NT2/D1 (cell line): ENCODE measurements at regions not wholly inside any gene's neighbourhood (a gene's known extent, or its start where the extent isn't known, plus 50 kb on each side); places are given as distances from the start of the nearest gene placed in this dataset.

Experiments used
- DNase-seq: peaks from one replicate; pipeline ENCODE4 v3.0.0-alpha.2; 2011; ENCODE audit warnings: low read depth, low spot score
- H3K27me3 ChIP-seq: 2 replicates; pipeline ENCODE4 v1.6.0; 2011; ENCODE audit warnings: mild to moderate bottlenecking; ENCODE audit not compliant: insufficient read length, insufficient read depth
- H3K36me3 ChIP-seq: 2 replicates; pipeline ENCODE4 v1.6.1; 2011; ENCODE audit warnings: mild to moderate bottlenecking, low read length, mixed read lengths; ENCODE audit not compliant: insufficient read depth, insufficient read length
- H3K4me1 ChIP-seq: 2 replicates; pipeline ENCODE4 v1.5.1; 2011; ENCODE audit not compliant: insufficient read depth, insufficient read length
- H3K4me3 ChIP-seq: 2 replicates; pipeline ENCODE4 v1.5.1; 2011; ENCODE audit warnings: low read depth; ENCODE audit not compliant: insufficient read length
- H3K9ac ChIP-seq: 2 replicates; pipeline ENCODE4 v1.6.0; 2011; ENCODE audit warnings: low read depth; ENCODE audit not compliant: insufficient read length
- H3K9me3 ChIP-seq: 2 replicates; pipeline ENCODE4 v1.5.1; 2011; ENCODE audit warnings: mild to moderate bottlenecking, low read length; ENCODE audit not compliant: insufficient read depth
- SUZ12 ChIP-seq: IDR thresholded peaks from 2 replicates; pipeline ENCODE4 v1.6.1; 2011; ENCODE audit not compliant: insufficient read length, insufficient read depth; ENCODE audit errors: extremely low read depth
- YY1 ChIP-seq: IDR thresholded peaks from 2 replicates; pipeline ENCODE4 v1.6.1; 2011; ENCODE audit not compliant: insufficient read length, insufficient read depth
- ZNF274 ChIP-seq: IDR thresholded peaks from 2 replicates; pipeline ENCODE4 v1.6.1; 2011; ENCODE audit warnings: mild to moderate bottlenecking, low read depth, low read length

DNA sequence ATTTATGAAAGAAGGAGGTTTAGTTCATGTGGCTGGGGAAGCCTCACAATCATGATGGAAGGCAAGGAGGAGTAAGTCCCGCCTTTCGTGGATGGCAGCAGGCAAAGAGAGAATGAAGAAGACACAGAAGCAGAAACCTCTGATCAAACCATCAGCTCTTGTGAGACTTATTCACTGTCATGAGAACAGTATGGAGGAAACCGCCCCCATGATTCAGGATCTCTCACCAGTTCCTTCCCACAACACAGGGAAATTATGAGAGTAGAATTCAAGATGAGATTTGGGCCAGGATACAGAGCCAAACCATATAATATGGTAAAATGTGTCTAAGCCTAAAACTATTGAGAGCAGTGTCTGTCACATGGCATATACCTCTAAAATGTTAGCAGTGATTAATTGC lies 503.8 kb upstream of the CCDC179 start:
- H3K4me1 ChIP-seq = no peaks in the 10 kb centered on the region
- no peak overlapping the region for H3K9ac ChIP-seq
- H3K27me3 ChIP-seq = no peaks in the 10 kb centered on the region
- no peak overlapping the region for H3K4me3 ChIP-seq
- H3K36me3 ChIP-seq = no peaks in the 10 kb centered on the region
- no peak for DNase-seq
- TF ChIP-seq SUZ12 = no peak
- TF ChIP-seq YY1 = no peak
- no peak for TF ChIP-seq ZNF274
- no peaks in the 10 kb centered on the region for H3K9me3 ChIP-seq

DNA sequence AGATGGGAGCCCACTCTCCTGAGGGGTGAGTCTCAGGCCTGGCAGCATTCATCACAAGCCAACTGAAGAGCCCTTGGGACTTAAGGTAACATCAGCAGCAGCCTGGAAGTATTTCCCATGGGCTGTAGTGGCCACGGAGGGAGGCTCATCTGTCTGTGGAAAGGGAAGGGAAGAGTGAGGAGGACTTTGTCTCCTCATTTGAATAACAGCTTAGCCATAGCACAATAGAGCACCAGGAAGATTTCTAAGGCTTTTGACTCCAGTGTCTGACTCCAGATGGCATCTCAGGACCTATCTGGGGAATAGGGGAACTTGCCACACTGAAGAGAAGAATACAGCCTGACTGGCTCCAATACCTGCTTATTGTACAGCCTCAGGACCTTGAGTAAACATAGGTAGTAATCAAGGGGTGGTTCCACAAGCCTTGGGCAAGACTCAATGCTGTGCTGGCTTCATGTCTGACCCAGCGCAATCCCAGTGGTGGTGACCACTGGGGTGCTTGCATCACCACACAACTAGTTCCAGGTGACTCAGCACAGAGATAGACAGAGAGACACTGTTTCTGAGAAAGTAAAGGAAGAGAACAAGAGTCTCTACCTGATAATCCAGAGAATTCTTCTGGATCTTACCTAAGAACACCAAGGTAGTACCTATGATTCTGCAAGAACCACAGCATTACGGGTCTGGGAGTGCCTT lies 510.5 kb upstream of the CCDC179 start:
- Histone ChIP-seq H3K36me3 (no peaks in the 10 kb centered on the region), H3K9ac (no peak overlapping the region), H3K27me3 (no peaks in the 10 kb centered on the region), H3K4me3 (no peak overlapping the region), H3K9me3 (no peaks in the 10 kb centered on the region), H3K4me1 (no peaks in the 10 kb centered on the region)
- no peak for DNase-seq
- no peak for TF ChIP-seq ZNF274
- no peak for TF ChIP-seq SUZ12
- no peak for TF ChIP-seq YY1

DNA sequence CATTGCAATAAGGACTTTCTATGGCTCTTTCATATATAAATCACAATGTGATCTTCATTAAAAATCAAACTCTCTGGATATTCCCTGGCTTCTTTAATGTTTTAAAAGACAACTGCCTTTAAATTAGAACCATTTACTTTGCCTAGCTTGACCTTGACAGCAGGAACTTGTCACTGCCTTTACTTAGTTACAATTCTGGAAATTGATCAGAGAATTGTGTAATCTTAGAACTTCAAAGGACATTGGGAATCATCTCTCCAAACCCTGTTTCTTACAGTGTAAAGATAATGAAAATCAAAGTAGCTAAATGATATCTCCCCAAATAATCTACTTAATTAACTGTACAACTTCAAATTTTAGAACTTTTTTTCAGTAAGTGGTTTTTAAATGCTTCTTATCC lies 517.6 kb upstream of the CCDC179 start:
- Histone ChIP-seq H3K9me3 (no peaks in the 10 kb centered on the region), H3K4me1 (no peaks in the 10 kb centered on the region), H3K36me3 (no peaks in the 10 kb centered on the region), H3K4me3 (no peak overlapping the region), H3K27me3 (no peaks in the 10 kb centered on the region), H3K9ac (no peak overlapping the region)
- no peak for DNase-seq
- no peak for TF ChIP-seq ZNF274

DNA sequence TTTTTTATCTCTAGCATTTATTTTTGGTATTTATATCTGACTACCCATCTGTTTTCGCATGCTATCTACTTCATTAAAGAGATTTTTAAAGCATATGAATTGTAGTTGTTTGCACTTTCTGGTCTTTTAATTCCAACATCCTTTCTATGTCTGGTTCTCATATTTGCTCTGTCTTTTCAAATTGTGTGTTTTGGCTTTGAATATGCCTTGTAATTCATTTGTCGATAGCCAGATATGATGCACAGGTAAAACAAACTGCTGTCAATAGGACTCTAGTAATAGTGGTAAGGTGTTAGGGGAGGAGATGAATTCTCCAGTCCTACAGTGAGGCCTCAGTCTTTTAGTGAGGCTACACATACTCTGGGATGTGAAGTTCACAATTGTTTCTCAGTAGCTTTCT lies 530.8 kb upstream of the CCDC179 start:
- Histone ChIP-seq H3K36me3 (no peaks in the 10 kb centered on the region), H3K4me3 (no peak overlapping the region), H3K9ac (no peak overlapping the region), H3K4me1 (no peaks in the 10 kb centered on the region), H3K27me3 (no peaks in the 10 kb centered on the region), H3K9me3 (no peaks in the 10 kb centered on the region)
- no peak for DNase-seq
- TF ChIP-seq ZNF274 (no peak), YY1 (no peak), SUZ12 (no peak)

- Histone ChIP-seq H3K9me3 (no peaks in the 10 kb centered on the region), H3K27me3 (no peaks in the 10 kb centered on the region), H3K9ac (no peak overlapping the region), H3K36me3 (no peaks in the 10 kb centered on the region), H3K4me3 (no peak overlapping the region), H3K4me1 (no peaks in the 10 kb centered on the region)
- TF ChIP-seq SUZ12 = no peak
- DNase-seq = no peak
Measured at GRCh38 chr11:23398052-23398451, 537.8 kb upstream of the CCDC179 start.

DNA sequence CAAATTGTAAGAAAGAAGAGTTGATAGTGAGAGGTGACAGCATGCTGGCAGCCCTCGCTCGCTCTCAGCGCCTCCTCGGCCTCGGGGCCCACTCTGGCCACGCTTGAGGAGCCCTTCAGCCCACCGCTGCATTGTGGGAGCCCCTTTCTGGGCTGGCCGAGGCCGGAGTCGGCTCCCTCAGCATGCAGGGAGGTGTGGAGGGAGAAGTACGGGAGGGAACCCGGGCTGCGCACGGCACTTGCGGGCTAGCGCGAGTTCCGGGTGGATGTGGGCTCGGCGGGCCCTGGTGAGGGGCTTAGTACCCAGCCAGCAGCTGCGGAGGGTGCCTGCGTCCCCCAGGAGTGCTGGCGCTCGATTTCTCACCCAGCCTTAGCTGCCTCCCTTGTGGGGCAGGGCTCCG lies 539.7 kb upstream of the CCDC179 start:
- Histone ChIP-seq H3K4me3 (no peak overlapping the region), H3K9me3 (no peaks in the 10 kb centered on the region; the same call in 1 of the 2 replicates), H3K9ac (no peak overlapping the region), H3K4me1 (no peaks in the 10 kb centered on the region), H3K27me3 (no peaks in the 10 kb centered on the region), H3K36me3 (no peaks in the 10 kb centered on the region)
- no peak for DNase-seq
- TF ChIP-seq ZNF274 = no peak

DNA sequence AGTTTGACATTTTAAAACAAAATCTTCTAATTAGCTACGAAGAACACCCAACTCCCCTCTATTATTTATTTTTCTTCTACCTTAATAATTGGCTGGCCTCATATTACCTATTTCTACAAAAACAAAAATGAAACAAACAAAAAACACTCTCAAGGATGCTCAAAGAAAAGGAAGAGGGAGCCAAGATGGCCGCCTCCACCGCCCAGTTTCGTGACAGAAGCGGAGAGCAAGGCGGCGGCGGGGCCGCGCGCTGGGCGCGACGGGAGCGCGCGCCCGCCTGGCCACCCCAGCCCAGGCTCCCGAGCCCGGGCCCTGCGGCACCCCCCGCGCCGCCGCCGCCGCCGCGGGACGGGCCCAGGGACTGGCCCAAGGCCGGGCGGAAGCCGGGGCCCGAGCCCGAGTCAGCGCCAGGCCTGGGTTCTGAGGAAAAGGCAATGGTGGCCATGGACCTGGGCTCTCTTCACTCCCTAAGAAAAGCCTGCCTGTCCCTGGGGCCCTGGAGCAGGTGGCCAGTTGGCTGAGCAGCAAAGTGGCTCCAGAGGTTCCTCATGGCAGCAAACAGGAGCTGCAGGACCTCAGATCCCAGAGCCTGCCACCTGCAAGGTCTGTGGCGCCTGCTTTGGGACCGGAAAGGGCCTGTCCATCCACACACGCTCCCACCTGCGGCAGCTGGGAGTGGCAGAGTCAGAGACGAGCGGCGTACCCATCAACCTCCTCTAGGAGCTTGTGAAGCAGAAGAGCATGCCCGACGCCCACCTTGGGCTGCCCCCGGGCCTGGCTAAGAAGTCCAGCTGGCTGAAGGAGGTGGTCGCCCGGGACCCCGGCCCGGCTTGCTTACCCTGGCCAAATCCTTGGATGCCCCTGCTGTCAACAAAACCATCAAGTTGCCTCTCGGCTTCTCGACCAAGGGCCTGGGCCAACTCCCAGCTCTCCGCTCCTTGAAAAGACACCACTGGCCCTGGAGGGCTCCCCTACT lies 543.2 kb upstream of the CCDC179 start:
- no peaks in the 10 kb centered on the region for H3K4me1 ChIP-seq
- H3K36me3 ChIP-seq = no peaks in the 10 kb centered on the region
- TF ChIP-seq ZNF274 = no peak
- no peak for TF ChIP-seq SUZ12
- no peak for TF ChIP-seq YY1
- H3K9me3 ChIP-seq = no peaks in the 10 kb centered on the region; the same call in 1 of the 2 replicates
- H3K9ac ChIP-seq = no peak overlapping the region
- no peak overlapping the region for H3K4me3 ChIP-seq
- no peaks in the 10 kb centered on the region for H3K27me3 ChIP-seq
- no peak for DNase-seq
